ENCODE measurements at regions not wholly inside any gene's neighbourhood (a gene's known extent, or its start where the extent isn't known, plus 50 kb on each side); places are given as distances from the start of the nearest gene placed in this dataset.
A peak's percentile ranks its signal among the peaks of the same experiment; 100 is the strongest.

DNA sequence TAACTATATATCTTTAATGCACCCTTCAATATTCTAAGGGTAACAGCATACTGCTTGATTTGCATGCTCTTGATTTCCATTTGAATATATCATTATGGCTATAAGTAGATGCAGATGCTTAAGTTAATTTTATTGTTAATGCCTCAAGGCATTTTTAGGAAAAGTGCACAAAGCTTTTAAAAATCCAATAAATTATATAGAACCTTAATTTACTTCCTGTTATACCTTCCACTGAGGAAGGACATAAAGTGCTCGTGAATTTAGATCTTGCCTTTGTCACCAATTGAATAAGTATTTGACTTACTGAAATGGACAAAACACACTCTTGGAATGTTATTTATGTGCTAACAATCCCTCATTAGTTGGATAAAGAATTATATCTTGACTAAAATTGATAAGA lies 276.7 kb upstream of the CCDC54 start:
- H3K4me1 ChIP-seq (ENCODE audit: insufficient read depth, low read length, poor library complexity, severe bottlenecking): no peaks in the 10 kb centered on the region
- H4K20me1 ChIP-seq (ENCODE audit: insufficient read depth, low read length, poor library complexity, severe bottlenecking): no peaks in the 10 kb centered on the region
- H3K36me3 ChIP-seq (ENCODE audit: insufficient read depth, low read length): no peaks in the 10 kb centered on the region
- no peak overlapping the region for H3K9ac ChIP-seq (ENCODE audit: low read depth, low read length, poor library complexity, severe bottlenecking)
- no peaks in the 10 kb centered on the region for H3K9me3 ChIP-seq (ENCODE audit: insufficient read depth, low read depth, low read length)
- no peaks in the 10 kb centered on the region for H3K9me2 ChIP-seq (replicated peaks; ENCODE audit: low read depth, low read length)
- H3K79me2 ChIP-seq (ENCODE audit: insufficient read depth, low read length): no peaks in the 10 kb centered on the region
- no peak overlapping the region for H2AFZ ChIP-seq (ENCODE audit: low read length)
- no peak overlapping the region for H3K4me3 ChIP-seq (ENCODE audit: low read length, poor library complexity, severe bottlenecking)
- TF ChIP-seq, protein P1, sequence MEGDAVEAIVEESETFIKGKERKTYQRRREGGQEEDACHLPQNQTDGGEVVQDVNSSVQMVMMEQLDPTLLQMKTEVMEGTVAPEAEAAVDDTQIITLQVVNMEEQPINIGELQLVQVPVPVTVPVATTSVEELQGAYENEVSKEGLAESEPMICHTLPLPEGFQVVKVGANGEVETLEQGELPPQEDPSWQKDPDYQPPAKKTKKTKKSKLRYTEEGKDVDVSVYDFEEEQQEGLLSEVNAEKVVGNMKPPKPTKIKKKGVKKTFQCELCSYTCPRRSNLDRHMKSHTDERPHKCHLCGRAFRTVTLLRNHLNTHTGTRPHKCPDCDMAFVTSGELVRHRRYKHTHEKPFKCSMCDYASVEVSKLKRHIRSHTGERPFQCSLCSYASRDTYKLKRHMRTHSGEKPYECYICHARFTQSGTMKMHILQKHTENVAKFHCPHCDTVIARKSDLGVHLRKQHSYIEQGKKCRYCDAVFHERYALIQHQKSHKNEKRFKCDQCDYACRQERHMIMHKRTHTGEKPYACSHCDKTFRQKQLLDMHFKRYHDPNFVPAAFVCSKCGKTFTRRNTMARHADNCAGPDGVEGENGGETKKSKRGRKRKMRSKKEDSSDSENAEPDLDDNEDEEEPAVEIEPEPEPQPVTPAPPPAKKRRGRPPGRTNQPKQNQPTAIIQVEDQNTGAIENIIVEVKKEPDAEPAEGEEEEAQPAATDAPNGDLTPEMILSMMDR (conservative IDR thresholded peaks at IDR 0.05; ENCODE audit: low read length): no peak
- no peak for TF ChIP-seq EZH2phosphoT487 (IDR thresholded peaks at IDR 0.05; ENCODE audit: borderline replicate concordance)
- no peaks in the 10 kb centered on the region for H3K27me3 ChIP-seq (ENCODE audit: insufficient read depth, low read length, poor library complexity, severe bottlenecking)
- H3F3A ChIP-seq (ENCODE audit: low read depth): no peaks in the 10 kb centered on the region
- H3K4me2 ChIP-seq (ENCODE audit: low read depth, low read length, poor library complexity, severe bottlenecking): no peak overlapping the region

DNA sequence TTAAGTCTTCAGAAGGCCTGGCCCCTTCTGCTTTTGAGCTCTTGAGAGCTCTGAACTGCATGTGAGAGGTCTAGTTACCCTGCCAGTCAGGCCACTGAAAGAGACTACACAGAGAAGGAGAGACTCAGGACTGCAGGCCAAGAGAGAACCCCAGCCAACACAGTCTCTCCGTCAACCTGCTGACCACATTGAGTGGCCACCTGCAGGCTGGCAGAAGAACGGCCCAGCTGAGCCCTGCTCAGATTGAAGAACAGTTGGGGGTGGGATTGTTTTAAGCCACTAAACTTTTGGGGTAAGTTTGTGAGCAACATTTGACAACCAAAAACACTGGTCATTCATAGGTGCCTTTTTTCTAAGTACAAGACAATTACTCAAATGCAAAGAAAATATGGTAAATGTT lies 273.5 kb upstream of the CCDC54 start:
- H3K4me2 ChIP-seq (ENCODE audit: low read depth, low read length, poor library complexity, severe bottlenecking): no peak overlapping the region
- H3F3A ChIP-seq (ENCODE audit: low read depth): no peaks in the 10 kb centered on the region
- H3K9ac ChIP-seq (ENCODE audit: low read depth, low read length, poor library complexity, severe bottlenecking): no peak overlapping the region
- TF ChIP-seq, protein P1 (conservative IDR thresholded peaks at IDR 0.05; ENCODE audit: low read length): 0 out of 2 replicates have a peak, but pooled peaks have one; percentile 10
- TF ChIP-seq EZH2phosphoT487 (IDR thresholded peaks at IDR 0.05; ENCODE audit: borderline replicate concordance): no peak
- H3K36me3 ChIP-seq (ENCODE audit: insufficient read depth, low read length): no peaks in the 10 kb centered on the region
- no peaks in the 10 kb centered on the region for H4K20me1 ChIP-seq (ENCODE audit: insufficient read depth, low read length, poor library complexity, severe bottlenecking)
- H3K9me2 ChIP-seq (replicated peaks; ENCODE audit: low read depth, low read length): no peaks in the 10 kb centered on the region
- no peaks in the 10 kb centered on the region for H3K4me1 ChIP-seq (ENCODE audit: insufficient read depth, low read length, poor library complexity, severe bottlenecking)
- no peak overlapping the region for H3K4me3 ChIP-seq (ENCODE audit: low read length, poor library complexity, severe bottlenecking)
- no peaks in the 10 kb centered on the region for H3K9me3 ChIP-seq (ENCODE audit: insufficient read depth, low read depth, low read length)
- no peaks in the 10 kb centered on the region for H3K27me3 ChIP-seq (ENCODE audit: insufficient read depth, low read length, poor library complexity, severe bottlenecking)
- no peak overlapping the region for H2AFZ ChIP-seq (ENCODE audit: low read length)
- H3K79me2 ChIP-seq (ENCODE audit: insufficient read depth, low read length): no peaks in the 10 kb centered on the region

DNA sequence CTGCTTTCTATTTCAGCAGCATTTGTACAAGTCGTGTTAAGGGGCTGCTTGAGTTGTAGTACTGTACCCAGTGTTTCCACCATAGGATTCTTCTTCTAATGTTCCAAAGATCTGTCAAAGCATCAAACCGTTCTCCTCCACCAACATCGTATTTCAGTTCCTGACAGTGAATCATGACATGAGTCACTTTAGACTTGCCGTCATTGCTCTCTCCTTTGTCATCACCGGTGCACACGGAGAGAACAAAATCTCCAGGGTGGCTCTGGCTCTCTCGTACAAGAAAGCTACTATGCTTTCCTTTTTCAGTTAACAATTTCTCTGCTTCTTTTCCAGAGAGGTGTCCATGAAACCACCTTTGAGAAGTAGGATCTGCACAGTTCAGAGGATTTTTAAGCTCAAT lies 270.9 kb upstream of the CCDC54 start:
- Histone ChIP-seq H3K36me3 (ENCODE audit: insufficient read depth, low read length) (no peaks in the 10 kb centered on the region), H3K4me1 (ENCODE audit: insufficient read depth, low read length, poor library complexity, severe bottlenecking) (no peaks in the 10 kb centered on the region), H3K4me3 (ENCODE audit: low read length, poor library complexity, severe bottlenecking) (no peak overlapping the region), H3K9me3 (ENCODE audit: insufficient read depth, low read depth, low read length) (no peaks in the 10 kb centered on the region), H3K4me2 (ENCODE audit: low read depth, low read length, poor library complexity, severe bottlenecking) (no peak overlapping the region), H3K9me2 (replicated peaks; ENCODE audit: low read depth, low read length) (no peaks in the 10 kb centered on the region), H3F3A (ENCODE audit: low read depth) (no peaks in the 10 kb centered on the region), H3K27me3 (ENCODE audit: insufficient read depth, low read length, poor library complexity, severe bottlenecking) (no peaks in the 10 kb centered on the region), H4K20me1 (ENCODE audit: insufficient read depth, low read length, poor library complexity, severe bottlenecking) (no peaks in the 10 kb centered on the region), H3K79me2 (ENCODE audit: insufficient read depth, low read length) (no peaks in the 10 kb centered on the region), H2AFZ (ENCODE audit: low read length) (no peak overlapping the region), H3K9ac (ENCODE audit: low read depth, low read length, poor library complexity, severe bottlenecking) (no peak overlapping the region)
- TF ChIP-seq EZH2phosphoT487 (IDR thresholded peaks at IDR 0.05; ENCODE audit: borderline replicate concordance): no peak
- TF ChIP-seq, protein P1 (conservative IDR thresholded peaks at IDR 0.05; ENCODE audit: low read length): no peak
